ENCODE measurements at regions not wholly inside any gene's neighbourhood (a gene's known extent, or its start where the extent isn't known, plus 50 kb on each side); places are given as distances from the start of the nearest gene placed in this dataset.

DNA sequence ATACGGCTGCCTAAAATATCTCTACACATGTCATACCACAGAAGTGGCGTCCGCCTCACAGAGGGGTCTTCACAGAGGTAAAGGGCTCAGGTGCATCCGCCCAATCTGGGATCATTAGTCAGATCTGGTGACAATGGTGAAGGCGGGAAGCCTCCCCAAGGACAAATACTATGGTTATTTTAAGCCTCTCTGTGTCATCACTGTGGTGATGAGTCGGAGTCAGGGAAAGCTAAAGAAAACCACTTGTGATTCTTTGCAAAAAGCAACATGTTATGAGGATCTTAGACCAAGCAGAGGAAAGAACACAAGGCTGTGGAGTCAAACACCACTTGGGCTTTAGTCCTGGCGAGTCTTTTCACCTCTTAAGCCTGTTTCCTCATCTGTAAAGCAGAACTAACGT lies 190.4 kb downstream of the DRD1 start:
- Histone ChIP-seq H4K8ac (ENCODE audit: low read depth in 2 of 2, low read length in 2 of 2) (no peak overlapping the region), H2AK5ac (ENCODE audit: low read depth, low read length) (peak overlapping the region; percentile 28; the same call in 1 of the 2 replicates), H2BK15ac (ENCODE audit: low read depth, low read length) (no peak overlapping the region), H4K5ac (ENCODE audit: low read depth, low read length) (no peak overlapping the region), H2BK120ac (ENCODE audit: low read depth, low read length) (no peak overlapping the region), H3K9me1 (ENCODE audit: insufficient read depth, low read length) (peaks cover 11% of the 10 kb centered on the region; the same call in 1 of the 2 replicates), H3K27me3 (ENCODE audit: control insufficient read depth, insufficient read depth, low read length) (no peaks in the 10 kb centered on the region), H3K4me3 (ENCODE audit: insufficient read depth, low read depth, low read length) (no peak overlapping the region), H3K36me3 (ENCODE audit: control insufficient read depth, insufficient read depth, low read length) (no peaks in the 10 kb centered on the region), H3K9me3 (ENCODE audit: control insufficient read depth, insufficient read depth, low read length) (no peaks in the 10 kb centered on the region), H3K79me1 (ENCODE audit: low read depth in 1 of 2, low read length in 2 of 2) (no peaks in the 10 kb centered on the region), H3K9ac (ENCODE audit: low read depth, low read length) (no peak overlapping the region), H3K4me1 (ENCODE audit: control insufficient read depth, insufficient read depth, low read length) (peaks cover 5% of the 10 kb centered on the region; the same call in 1 of the 2 replicates), H3K27ac (ENCODE audit: insufficient read depth, low read length) (no peak overlapping the region), H4K20me1 (ENCODE audit: insufficient read depth, low read length) (no peaks in the 10 kb centered on the region), H2BK5ac (ENCODE audit: low read depth, low read length, poor library complexity, severe bottlenecking) (no peak overlapping the region), H3K4ac (ENCODE audit: low read depth, low read length) (peak overlapping the region; percentile 28), H2AK9ac (replicated peaks; ENCODE audit: low read depth, low read length, poor library complexity) (no peak overlapping the region), H3K18ac (ENCODE audit: low read depth, low read length) (no peak overlapping the region), H2AFZ (replicated peaks; ENCODE audit: low read length, poor library complexity) (peak overlapping the region; percentile 12), H4K91ac (ENCODE audit: insufficient read depth, low read depth, low read length) (no peak overlapping the region), H2BK20ac (ENCODE audit: low read depth, low read length) (peak overlapping the region; percentile 1; the same call in 1 of the 2 replicates), H3K23ac (ENCODE audit: low read depth, low read length) (no peak overlapping the region), H3K4me2 (ENCODE audit: low read depth, low read length) (no peak overlapping the region), H3K14ac (replicated peaks; ENCODE audit: low read depth, low read length) (peak overlapping the region; percentile 40), H3K56ac (ENCODE audit: extremely low read depth, insufficient read depth, low read length) (no peak overlapping the region)
- ChIA-PET POLR2A (ENCODE audit: unreplicated experiment) (no interaction called here), CTCF (no interaction called here)
- no TSS peak for BruUV-seq (replicated peaks)
- ATAC-seq (ENCODE audit: low read depth), result peak; percentile 54
- dilution Hi-C loops (cut with HindIII; ENCODE audit: low sequenced_read_pairs, unreplicated experiment) (no loop called here), intact Hi-C loops (cut with micrococcal nuclease) (no loop called here), in situ Hi-C loops (cut with MboI; ENCODE audit: low sequenced_read_pairs) (no loop called here)
- no CpG with 5 or more reads among the region's 8 CpGs for whole genome bisulfite sequencing, 2 experiments (ENCODE audit: extremely low coverage in 2 of 2, insufficient read length in 1 of 2)
- DNase-seq, result peak; percentile 41
- TF ChIP-seq NFE2L2 (IDR thresholded peaks at IDR 0.05; ENCODE audit: low read depth, low read length) (no peak), FOS (IDR thresholded peaks at IDR 0.05; ENCODE audit: low read depth, low read length) (no peak), CEBPB (IDR thresholded peaks at IDR 0.05; ENCODE audit: low read depth, low read length) (no peak), ELK1 (IDR thresholded peaks at IDR 0.05; ENCODE audit: borderline replicate concordance, low read depth, low read length) (no peak), POLR2A (IDR thresholded peaks at IDR 0.05; ENCODE audit: low read depth, low read length) (no peak), MXI1 (IDR thresholded peaks at IDR 0.05; ENCODE audit: borderline replicate concordance, low read depth, low read length) (no peak), MAZ (IDR thresholded peaks at IDR 0.05; ENCODE audit: borderline replicate concordance, low read depth, low read length) (no peak), BHLHE40 (IDR thresholded peaks at IDR 0.05; ENCODE audit: low read depth, low read length) (no peak), CHD1 (IDR thresholded peaks at IDR 0.05; ENCODE audit: low read depth, low read length) (no peak), SMC3 (IDR thresholded peaks at IDR 0.05; ENCODE audit: low read depth, low read length) (no peak), RFX5 (IDR thresholded peaks at IDR 0.05; ENCODE audit: low read depth, low read length) (no peak), RAD21 (IDR thresholded peaks at IDR 0.05; ENCODE audit: low read length) (no peak), MAFK (IDR thresholded peaks at IDR 0.05; ENCODE audit: low read depth, low read length) (no peak), USF2 (IDR thresholded peaks at IDR 0.05; ENCODE audit: low read depth, low read length) (no peak), RCOR1 (IDR thresholded peaks at IDR 0.05; ENCODE audit: insufficient replicate concordance, low read length) (no peak), CTCF (conservative IDR thresholded peaks at IDR 0.05; ENCODE audit: low read depth, low read length) (no peak)
